CD4-positive, alpha-beta T cell (primary cell): ENCODE measurements at regions not wholly inside any gene's neighbourhood (a gene's known extent, or its start where the extent isn't known, plus 50 kb on each side); places are given as distances from the start of the nearest gene placed in this dataset.

Experiments
- ATAC-seq: fragments of 200-7000 bp; cut with Tn5 transposase; one replicate; pipeline ENCODE4 v1.10.0; 2022; ENCODE audit warnings: mild to moderate bottlenecking; ENCODE audit not compliant: poor library complexity
- CTCF ChIA-PET: fragments of 350-600 bp; sonication (Branson Sonifier 250); formaldehyde crosslinking; loops from one replicate; lab custom pipeline; 2021; ENCODE audit warnings: antibody characterized with exemption, inconsistent platforms; lab: Charles Lee
- POLR2A ChIA-PET: fragments of 350-600 bp; sonication (Branson Sonifier 250); formaldehyde crosslinking; loops from one replicate; lab custom pipeline; 2021; ENCODE audit warnings: antibody characterized with exemption, inconsistent platforms; lab: Charles Lee
- DNase-seq, 14 experiments: peaks; one replicate each; pipeline ENCODE4 v3.0.0-alpha.2; 2013 to 2020; ENCODE audit warnings: mixed read lengths in 2 of 14
- H3K27ac ChIP-seq, 2 donors: one replicate each; pipeline versions ENCODE4 v1.5.1 to v1.7.0; 2013; ENCODE audit warnings: low read length in 2 of 2, low read depth in 1 of 2, mild to moderate bottlenecking in 1 of 2
- H3K27me3 ChIP-seq, 2 experiments: 1 replicate in 1 of 2; 2 replicates in 1 of 2; pipeline versions ENCODE4 v1.6.1 to v1.7.0; 2013; ENCODE audit warnings: low read length in 2 of 2, control low read depth in 1 of 2, mild to moderate bottlenecking in 1 of 2, moderate library complexity in 1 of 2; ENCODE audit not compliant: insufficient read depth in 2 of 2, control insufficient read depth in 1 of 2
- H3K36me3 ChIP-seq: one replicate; pipeline ENCODE4 v1.6.1; 2013; ENCODE audit warnings: low read length, control low read depth; ENCODE audit not compliant: insufficient read depth
- H3K4me1 ChIP-seq: one replicate; pipeline ENCODE4 v1.6.1; 2013; ENCODE audit warnings: low read length, control low read depth; ENCODE audit not compliant: insufficient read depth
- H3K4me3 ChIP-seq: one replicate; pipeline ENCODE4 v1.5.1; 2013; ENCODE audit warnings: mild to moderate bottlenecking, low read length, moderate library complexity
- H3K9me3 ChIP-seq, 2 experiments: 1 replicate in 1 of 2; 2 replicates in 1 of 2; pipeline versions ENCODE4 v1.6.1 to v1.7.0; 2013; ENCODE audit warnings: low read length in 2 of 2, mild to moderate bottlenecking in 2 of 2, control low read depth in 1 of 2, moderate library complexity in 1 of 2; ENCODE audit not compliant: control insufficient read depth in 1 of 2, insufficient read depth in 1 of 2
- H3K27ac Mint-ChIP-seq: one replicate; pipeline ENCODE4 v1.8.0; 2020; ENCODE audit warnings: mixed read lengths
- H3K27me3 Mint-ChIP-seq: one replicate; pipeline ENCODE4 v1.8.0; 2021; ENCODE audit warnings: mixed read lengths
- H3K36me3 Mint-ChIP-seq: one replicate; pipeline ENCODE4 v1.8.0; 2021; ENCODE audit warnings: low read depth, mixed read lengths
- H3K4me1 Mint-ChIP-seq: one replicate; pipeline ENCODE4 v1.8.0; 2021; ENCODE audit warnings: low read depth, mixed read lengths
- H3K4me3 Mint-ChIP-seq: one replicate; pipeline ENCODE4 v1.8.0; 2020; ENCODE audit warnings: mild to moderate bottlenecking, mixed read lengths
- H3K9me3 Mint-ChIP-seq: one replicate; pipeline ENCODE4 v1.8.0; 2020; ENCODE audit warnings: mixed read lengths
- intact Hi-C, 2 experiments: fragments of 100-400 bp; cut with DNase I in 1 of 2; cut with micrococcal nuclease in 1 of 2; formaldehyde crosslinking; loops; one replicate each; pipeline versions ENCODE4 v1.15.1 to v1.9.0; 2023 to 2025; cut with DNase I, micrococcal nuclease
- TF ChIP-seq, protein P1 (sequence below): fragments of 200-600 bp; IDR thresholded peaks from one replicate; pipeline ENCODE4 v1.8.0; 2022; ENCODE audit warnings: antibody characterized with exemption, mild to moderate bottlenecking

GRCh38 chr5:54661111-54661510 is 143.6 kb downstream of the SNX18 start:
- Mint-ChIP-seq H3K36me3 (no peaks in the 10 kb centered on the region), H3K4me1 (peaks cover 4% of the 10 kb centered on the region), H3K27ac (no peak overlapping the region), H3K4me3 (no peak overlapping the region), H3K27me3 (no peaks in the 10 kb centered on the region), H3K9me3 (no peaks in the 10 kb centered on the region)
- ChIA-PET POLR2A (interaction anchor here (1.1 kb wide), 1 partner anchor 65 kb away, joined by 3 read pairs; no protein-coding TSS in a partner anchor), CTCF (no interaction called here)
- no peak overlapping the region for H3K27ac ChIP-seq
- H3K4me3 ChIP-seq, result no peak overlapping the region
- ATAC-seq (no peak), DNase-seq (no peak)
- TF ChIP-seq, protein P1, sequence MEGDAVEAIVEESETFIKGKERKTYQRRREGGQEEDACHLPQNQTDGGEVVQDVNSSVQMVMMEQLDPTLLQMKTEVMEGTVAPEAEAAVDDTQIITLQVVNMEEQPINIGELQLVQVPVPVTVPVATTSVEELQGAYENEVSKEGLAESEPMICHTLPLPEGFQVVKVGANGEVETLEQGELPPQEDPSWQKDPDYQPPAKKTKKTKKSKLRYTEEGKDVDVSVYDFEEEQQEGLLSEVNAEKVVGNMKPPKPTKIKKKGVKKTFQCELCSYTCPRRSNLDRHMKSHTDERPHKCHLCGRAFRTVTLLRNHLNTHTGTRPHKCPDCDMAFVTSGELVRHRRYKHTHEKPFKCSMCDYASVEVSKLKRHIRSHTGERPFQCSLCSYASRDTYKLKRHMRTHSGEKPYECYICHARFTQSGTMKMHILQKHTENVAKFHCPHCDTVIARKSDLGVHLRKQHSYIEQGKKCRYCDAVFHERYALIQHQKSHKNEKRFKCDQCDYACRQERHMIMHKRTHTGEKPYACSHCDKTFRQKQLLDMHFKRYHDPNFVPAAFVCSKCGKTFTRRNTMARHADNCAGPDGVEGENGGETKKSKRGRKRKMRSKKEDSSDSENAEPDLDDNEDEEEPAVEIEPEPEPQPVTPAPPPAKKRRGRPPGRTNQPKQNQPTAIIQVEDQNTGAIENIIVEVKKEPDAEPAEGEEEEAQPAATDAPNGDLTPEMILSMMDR, result no peak
- H3K27me3 ChIP-seq, result no peaks in the 10 kb centered on the region
- intact Hi-C loops, result no loop called here
- H3K9me3 ChIP-seq, result no peaks in the 10 kb centered on the region
- no peaks in the 10 kb centered on the region for H3K36me3 ChIP-seq
- no peaks in the 10 kb centered on the region for H3K4me1 ChIP-seq

DNA sequence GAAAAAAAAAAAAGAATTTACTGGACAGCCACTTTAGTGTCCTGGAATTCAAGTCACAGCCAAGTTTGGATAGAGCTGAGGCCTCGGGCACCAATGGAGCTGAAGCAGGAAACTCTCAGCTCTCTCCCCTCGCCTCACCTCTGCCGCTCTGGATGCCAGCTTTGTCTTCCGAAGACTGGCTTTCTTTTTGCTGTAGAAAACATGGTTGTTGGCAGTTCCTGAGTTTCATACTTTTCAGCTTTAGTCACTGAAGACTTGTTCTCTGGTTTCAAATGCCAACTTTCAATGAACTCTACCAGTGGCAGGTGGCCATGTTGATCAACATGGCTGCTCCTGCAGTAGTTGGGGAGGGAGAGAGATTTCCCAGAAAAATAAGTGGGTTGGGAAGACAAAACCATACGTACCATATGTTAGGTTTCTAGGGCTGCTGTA is 142.2 kb downstream of the SNX18 start:
- H3K27ac ChIP-seq, result no peak overlapping the region
- no peaks in the 10 kb centered on the region for H3K9me3 ChIP-seq
- Mint-ChIP-seq H3K4me1 (peaks cover 4% of the 10 kb centered on the region), H3K4me3 (no peak overlapping the region), H3K27me3 (no peaks in the 10 kb centered on the region), H3K27ac (no peak overlapping the region), H3K36me3 (no peaks in the 10 kb centered on the region), H3K9me3 (no peaks in the 10 kb centered on the region)
- no peaks in the 10 kb centered on the region for H3K36me3 ChIP-seq
- TF ChIP-seq, protein P1, result no peak
- DNase-seq, result no peak
- no peaks in the 10 kb centered on the region for H3K27me3 ChIP-seq
- no peak overlapping the region for H3K4me3 ChIP-seq
- ATAC-seq, result no peak
- ChIA-PET POLR2A (interaction anchor here (2.3 kb wide), 1 partner anchor 14 kb away, joined by 8 read pairs; no protein-coding TSS in a partner anchor), CTCF (interaction anchor here (0.9 to 1.7 kb wide), 3 partner anchors 14 to 36 kb away, joined by 3 to 4 read pairs (median 3); no protein-coding TSS in a partner anchor)
- no peaks in the 10 kb centered on the region for H3K4me1 ChIP-seq
- intact Hi-C loops, result no loop called here

DNA sequence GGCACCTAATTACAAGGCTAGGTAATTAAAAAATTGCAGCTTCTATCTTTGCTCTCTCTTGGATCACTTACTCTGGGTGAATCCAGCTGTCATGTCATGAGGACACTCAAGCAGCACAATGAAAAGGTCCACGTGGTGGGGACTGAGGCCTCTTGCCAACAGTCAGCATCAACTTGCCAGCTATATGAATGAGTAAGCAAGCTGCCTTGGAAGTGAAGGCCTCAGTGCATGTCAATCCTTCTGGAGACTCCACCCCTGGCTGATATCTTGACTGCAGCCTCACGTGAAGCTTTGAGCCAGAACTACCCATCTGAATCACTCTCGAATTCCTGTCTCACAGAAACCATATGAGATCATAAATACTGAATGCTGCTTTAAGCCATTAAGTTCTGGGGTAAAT is 140.5 kb downstream of the SNX18 start:
- no peak overlapping the region for H3K4me3 Mint-ChIP-seq
- TF ChIP-seq, protein P1, result no peak
- no peaks in the 10 kb centered on the region for H3K27me3 ChIP-seq
- no peaks in the 10 kb centered on the region for H3K4me1 ChIP-seq
- peaks cover 4% of the 10 kb centered on the region for H3K4me1 Mint-ChIP-seq
- no peaks in the 10 kb centered on the region for H3K9me3 Mint-ChIP-seq
- no peak overlapping the region for H3K4me3 ChIP-seq
- H3K36me3 Mint-ChIP-seq, result no peaks in the 10 kb centered on the region
- POLR2A ChIA-PET, result interaction anchor here (2.3 kb wide), 1 partner anchor 12 kb away, joined by 8 read pairs; no protein-coding TSS in a partner anchor
- DNase-seq (no peak), ATAC-seq (no peak)
- intact Hi-C loops, result no loop called here
- H3K27me3 Mint-ChIP-seq, result no peaks in the 10 kb centered on the region
- no peaks in the 10 kb centered on the region for H3K9me3 ChIP-seq
- CTCF ChIA-PET, result interaction anchor here (1.7 kb wide), 1 partner anchor 15 kb away, joined by 4 read pairs; no protein-coding TSS in a partner anchor
- H3K27ac Mint-ChIP-seq, result no peak overlapping the region
- H3K27ac ChIP-seq, result no peak overlapping the region
- H3K36me3 ChIP-seq, result no peaks in the 10 kb centered on the region
